ENCODE measurements at regions not wholly inside any gene's neighbourhood (a gene's known extent, or its start where the extent isn't known, plus 50 kb on each side); places are given as distances from the start of the nearest gene placed in this dataset.

DNA sequence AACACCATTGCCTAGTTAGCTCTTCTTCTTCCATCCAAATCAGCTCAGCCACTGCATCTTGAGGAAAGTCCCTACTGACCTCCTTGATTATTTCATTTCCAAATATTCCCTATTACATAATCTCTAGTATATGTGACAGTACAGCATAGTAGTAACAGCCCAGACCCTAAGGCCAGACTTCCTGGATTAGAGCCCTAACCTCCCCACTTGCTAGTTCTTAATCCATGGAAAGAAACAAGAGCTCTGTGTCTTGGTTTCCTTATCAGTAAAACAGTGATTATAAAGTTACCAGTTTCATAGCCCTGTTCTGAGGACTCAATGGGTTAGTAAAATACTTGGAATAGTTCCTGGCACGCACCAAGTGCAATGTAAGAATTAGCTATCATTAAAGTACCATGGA is 153.0 kb downstream of the RAP2A start:
- no peak for DNase-seq
- no CpG with 5 or more reads among the region's 1 CpG for WGBS (ENCODE audit: extremely low coverage, insufficient coverage, insufficient read length)
- Histone ChIP-seq H3K9ac (ENCODE audit: low read length) (no peak overlapping the region), H2BK120ac (ENCODE audit: insufficient read depth, low read length, poor library complexity) (no peak overlapping the region), H3K27ac (ENCODE audit: low read depth, low read length) (no peak overlapping the region), H4K8ac (ENCODE audit: low read depth, low read length) (no peak overlapping the region), H3K4me1 (ENCODE audit: control insufficient read depth in 1 of 2, insufficient read depth in 2 of 2, low read length in 2 of 2) (peaks cover 6 to 7% of the 10 kb centered on the region in 2 experiments), H3K79me1 (ENCODE audit: low read length) (peaks cover 2% of the 10 kb centered on the region), H3K27me3 (ENCODE audit: insufficient read depth, low read length) (no peaks in the 10 kb centered on the region), H4K91ac (ENCODE audit: low read depth, low read length) (no peak overlapping the region), H3K79me2 (ENCODE audit: control insufficient read depth, insufficient read depth, low read length, poor library complexity) (no peaks in the 10 kb centered on the region), H3K18ac (ENCODE audit: low read length) (no peak overlapping the region), H3K36me3 (ENCODE audit: control insufficient read depth in 1 of 2, insufficient read depth in 2 of 2, low read length in 2 of 2) (no peaks in the 10 kb centered on the region), H3K4me2 (ENCODE audit: low read length) (no peak overlapping the region), H2AFZ (ENCODE audit: insufficient read depth, low read length, poor library complexity) (no peak overlapping the region), H3K4ac (ENCODE audit: low read depth, low read length) (no peak overlapping the region), H2BK5ac (ENCODE audit: low read depth, low read length, poor library complexity) (no peak overlapping the region), H2BK12ac (ENCODE audit: low read length) (no peak overlapping the region), H3K23ac (ENCODE audit: low read length) (no peak overlapping the region), H3K14ac (ENCODE audit: low read length) (no peak overlapping the region), H4K12ac (ENCODE audit: low read depth, low read length) (no peak overlapping the region), H3K9me3 (ENCODE audit: insufficient read depth, low read depth, low read length) (no peaks in the 10 kb centered on the region), H3K4me3 (ENCODE audit: low read depth, low read length) (no peak overlapping the region), H2AK5ac (ENCODE audit: low read length) (no peak overlapping the region)

- Histone ChIP-seq H2AFZ (ENCODE audit: insufficient read depth, low read length, poor library complexity) (no peak overlapping the region), H4K91ac (ENCODE audit: low read depth, low read length) (no peak overlapping the region), H3K4me2 (ENCODE audit: low read length) (no peak overlapping the region), H2BK120ac (ENCODE audit: insufficient read depth, low read length, poor library complexity) (no peak overlapping the region), H3K4ac (ENCODE audit: low read depth, low read length) (no peak overlapping the region), H3K23ac (ENCODE audit: low read length) (no peak overlapping the region), H3K9me3 (ENCODE audit: insufficient read depth, low read depth, low read length) (no peaks in the 10 kb centered on the region), H3K4me1 (ENCODE audit: control insufficient read depth in 1 of 2, insufficient read depth in 2 of 2, low read length in 2 of 2) (peaks cover 2 to 3% of the 10 kb centered on the region in 2 experiments), H3K79me2 (ENCODE audit: control insufficient read depth, insufficient read depth, low read length, poor library complexity) (no peaks in the 10 kb centered on the region), H4K12ac (ENCODE audit: low read depth, low read length) (no peak overlapping the region), H3K4me3 (ENCODE audit: low read depth, low read length) (no peak overlapping the region), H2BK5ac (ENCODE audit: low read depth, low read length, poor library complexity) (no peak overlapping the region), H3K79me1 (ENCODE audit: low read length) (no peaks in the 10 kb centered on the region), H4K8ac (ENCODE audit: low read depth, low read length) (no peak overlapping the region), H3K14ac (ENCODE audit: low read length) (no peak overlapping the region), H2BK12ac (ENCODE audit: low read length) (no peak overlapping the region), H3K27ac (ENCODE audit: low read depth, low read length) (no peak overlapping the region), H3K36me3 (ENCODE audit: control insufficient read depth in 1 of 2, insufficient read depth in 2 of 2, low read length in 2 of 2) (no peaks in the 10 kb centered on the region), H3K27me3 (ENCODE audit: insufficient read depth, low read length) (no peaks in the 10 kb centered on the region), H3K18ac (ENCODE audit: low read length) (no peak overlapping the region), H3K9ac (ENCODE audit: low read length) (no peak overlapping the region), H2AK5ac (ENCODE audit: low read length) (no peak overlapping the region)
- peak in 1 of 2 donors; percentile 8 for DNase-seq
- whole genome bisulfite sequencing (ENCODE audit: extremely low coverage, insufficient coverage, insufficient read length): no CpG with 5 or more reads among the region's 1 CpG
Measured at GRCh38 chr13:97588993-97589392, 155.0 kb downstream of the RAP2A start.

GRCh38 chr13:97600458-97601075 is 166.6 kb downstream of the RAP2A start:
- Histone ChIP-seq H3K79me1 (ENCODE audit: low read length) (no peaks in the 10 kb centered on the region), H3K9ac (ENCODE audit: low read length) (no peak overlapping the region), H2BK12ac (ENCODE audit: low read length) (no peak overlapping the region), H4K12ac (ENCODE audit: low read depth, low read length) (no peak overlapping the region), H3K27me3 (ENCODE audit: insufficient read depth, low read length) (no peaks in the 10 kb centered on the region), H3K14ac (ENCODE audit: low read length) (no peak overlapping the region), H3K4me3 (ENCODE audit: low read depth, low read length) (no peak overlapping the region), H2AFZ (ENCODE audit: insufficient read depth, low read length, poor library complexity) (no peak overlapping the region), H3K27ac (ENCODE audit: low read depth, low read length) (no peak overlapping the region), H3K4me2 (ENCODE audit: low read length) (no peak overlapping the region), H3K18ac (ENCODE audit: low read length) (no peak overlapping the region), H3K4ac (ENCODE audit: low read depth, low read length) (no peak overlapping the region), H3K9me3 (ENCODE audit: insufficient read depth, low read depth, low read length) (peaks cover 5% of the 10 kb centered on the region), H3K4me1 (ENCODE audit: control insufficient read depth in 1 of 2, insufficient read depth in 2 of 2, low read length in 2 of 2) (no peaks in the 10 kb centered on the region), H4K8ac (ENCODE audit: low read depth, low read length) (no peak overlapping the region), H4K91ac (ENCODE audit: low read depth, low read length) (no peak overlapping the region), H2AK5ac (ENCODE audit: low read length) (no peak overlapping the region), H3K79me2 (ENCODE audit: control insufficient read depth, insufficient read depth, low read length, poor library complexity) (no peaks in the 10 kb centered on the region), H2BK120ac (ENCODE audit: insufficient read depth, low read length, poor library complexity) (no peak overlapping the region), H2BK5ac (ENCODE audit: low read depth, low read length, poor library complexity) (no peak overlapping the region), H3K23ac (ENCODE audit: low read length) (no peak overlapping the region), H3K36me3 (ENCODE audit: control insufficient read depth in 1 of 2, insufficient read depth in 2 of 2, low read length in 2 of 2) (no peaks in the 10 kb centered on the region)
- peak; percentile 41 to 74 for DNase-seq
- no CpG with 5 or more reads among the region's 3 CpGs for WGBS (ENCODE audit: extremely low coverage, insufficient coverage, insufficient read length)

- H3K79me1 ChIP-seq (ENCODE audit: low read length): no peaks in the 10 kb centered on the region
- H4K12ac ChIP-seq (ENCODE audit: low read depth, low read length): no peak overlapping the region
- no peaks in the 10 kb centered on the region for H3K36me3 ChIP-seq (ENCODE audit: control insufficient read depth in 1 of 2, insufficient read depth in 2 of 2, low read length in 2 of 2)
- no peak overlapping the region for H4K91ac ChIP-seq (ENCODE audit: low read depth, low read length)
- H3K9ac ChIP-seq (ENCODE audit: low read length): no peak overlapping the region
- H3K79me2 ChIP-seq (ENCODE audit: control insufficient read depth, insufficient read depth, low read length, poor library complexity): no peaks in the 10 kb centered on the region
- no peak overlapping the region for H2BK5ac ChIP-seq (ENCODE audit: low read depth, low read length, poor library complexity)
- no peak for DNase-seq
- H3K4ac ChIP-seq (ENCODE audit: low read depth, low read length): no peak overlapping the region
- no peak overlapping the region for H2BK120ac ChIP-seq (ENCODE audit: insufficient read depth, low read length, poor library complexity)
- no peak overlapping the region for H3K4me3 ChIP-seq (ENCODE audit: low read depth, low read length)
- H4K8ac ChIP-seq (ENCODE audit: low read depth, low read length): no peak overlapping the region
- H3K27ac ChIP-seq (ENCODE audit: low read depth, low read length): no peak overlapping the region
- no peaks in the 10 kb centered on the region for H3K9me3 ChIP-seq (ENCODE audit: insufficient read depth, low read depth, low read length)
- H3K4me2 ChIP-seq (ENCODE audit: low read length): no peak overlapping the region
- no peak overlapping the region for H3K14ac ChIP-seq (ENCODE audit: low read length)
- H3K27me3 ChIP-seq (ENCODE audit: insufficient read depth, low read length): no peaks in the 10 kb centered on the region
- H2AK5ac ChIP-seq (ENCODE audit: low read length): no peak overlapping the region
- no peak overlapping the region for H2AFZ ChIP-seq (ENCODE audit: insufficient read depth, low read length, poor library complexity)
- WGBS (ENCODE audit: extremely low coverage, insufficient coverage, insufficient read length): no CpG with 5 or more reads among the region's 3 CpGs
- H3K4me1 ChIP-seq (ENCODE audit: control insufficient read depth in 1 of 2, insufficient read depth in 2 of 2, low read length in 2 of 2): no peaks in the 10 kb centered on the region
- H3K18ac ChIP-seq (ENCODE audit: low read length): no peak overlapping the region
- no peak overlapping the region for H2BK12ac ChIP-seq (ENCODE audit: low read length)
- no peak overlapping the region for H3K23ac ChIP-seq (ENCODE audit: low read length)
Measured at GRCh38 chr13:97615266-97615665, 181.3 kb downstream of the RAP2A start.
